ENCODE measurements at regions not wholly inside any gene's neighbourhood (a gene's known extent, or its start where the extent isn't known, plus 50 kb on each side); places are given as distances from the start of the nearest gene placed in this dataset.

- no peak for ATAC-seq (ENCODE audit: insufficient read depth, low FRiP score)
- 50 to 67% methylated on average over 3 of the region's 3 CpGs for WGBS, 2 donors
- H3K9ac ChIP-seq (ENCODE audit: insufficient read depth in 1 of 2, low read length in 2 of 2), result no peak overlapping the region
- H3K4me1 ChIP-seq (ENCODE audit: control insufficient read depth in 5 of 5, insufficient read depth in 5 of 5, low read length in 5 of 5), result peaks cover 0 to 3% (median 0%) of the 10 kb centered on the region in 5 donors
- no peak overlapping the region for H3K4me3 ChIP-seq
- no peaks in the 10 kb centered on the region for H3K36me3 ChIP-seq (ENCODE audit: control insufficient read depth in 4 of 4, insufficient read depth in 4 of 4, low read length in 4 of 4)
- no peak for DNase-seq
- H3K27me3 ChIP-seq (ENCODE audit: control insufficient read depth in 3 of 3, insufficient read depth in 3 of 3, low read length in 2 of 3), result peaks cover 0 to 5% (median 2%) of the 10 kb centered on the region in 3 donors
- peaks cover 0 to 7% (median 0%) of the 10 kb centered on the region in 4 donors for H3K9me3 ChIP-seq (ENCODE audit: control insufficient read depth in 4 of 4, insufficient read depth in 3 of 4, low read length in 3 of 4)
- TF ChIP-seq CTCF (IDR thresholded peaks at IDR 0.05; ENCODE audit: control extremely low read depth, extremely low read depth), result no peak
- no peak overlapping the region for H3K27ac ChIP-seq (ENCODE audit: low read depth in 1 of 2, low read length in 1 of 2)
Observed at GRCh38 chr16:54418903-54419302, 132.3 kb upstream of the IRX3 start.

- H3K4me3 ChIP-seq, result no peak overlapping the region
- H3K9ac ChIP-seq (ENCODE audit: insufficient read depth in 1 of 2, low read length in 2 of 2), result no peak overlapping the region
- WGBS, 2 donors, result 31 to 57% methylated on average over 2 of the region's 2 CpGs
- DNase-seq (no peak), ATAC-seq (ENCODE audit: insufficient read depth, low FRiP score) (no peak)
- H3K9me3 ChIP-seq (ENCODE audit: control insufficient read depth in 4 of 4, insufficient read depth in 3 of 4, low read length in 3 of 4), result peaks cover 0 to 7% (median 0%) of the 10 kb centered on the region in 4 donors
- no peak for TF ChIP-seq CTCF (IDR thresholded peaks at IDR 0.05; ENCODE audit: control extremely low read depth, extremely low read depth)
- H3K27ac ChIP-seq (ENCODE audit: low read depth in 1 of 2, low read length in 1 of 2), result no peak overlapping the region
- peaks cover 0 to 6% (median 5%) of the 10 kb centered on the region in 3 donors for H3K27me3 ChIP-seq (ENCODE audit: control insufficient read depth in 3 of 3, insufficient read depth in 3 of 3, low read length in 2 of 3)
- no peaks in the 10 kb centered on the region for H3K36me3 ChIP-seq (ENCODE audit: control insufficient read depth in 4 of 4, insufficient read depth in 4 of 4, low read length in 4 of 4)
- H3K4me1 ChIP-seq (ENCODE audit: control insufficient read depth in 5 of 5, insufficient read depth in 5 of 5, low read length in 5 of 5), result peaks cover 0 to 11% (median 4%) of the 10 kb centered on the region in 5 donors
Observed at GRCh38 chr16:54417384-54417783, 130.8 kb upstream of the IRX3 start.

- no peak overlapping the region for H3K27ac ChIP-seq (ENCODE audit: low read depth in 1 of 2, low read length in 1 of 2)
- no peak for DNase-seq
- WGBS, 2 donors, result 89 to 90% methylated on average over 7 of the region's 7 CpGs
- no peak for ATAC-seq (ENCODE audit: insufficient read depth, low FRiP score)
- H3K9ac ChIP-seq (ENCODE audit: insufficient read depth in 1 of 2, low read length in 2 of 2), result no peak overlapping the region
- peaks cover 0 to 7% (median 0%) of the 10 kb centered on the region in 4 donors for H3K9me3 ChIP-seq (ENCODE audit: control insufficient read depth in 4 of 4, insufficient read depth in 3 of 4, low read length in 3 of 4)
- peaks cover 0 to 15% (median 5%) of the 10 kb centered on the region in 3 donors for H3K27me3 ChIP-seq (ENCODE audit: control insufficient read depth in 3 of 3, insufficient read depth in 3 of 3, low read length in 2 of 3)
- no peak for TF ChIP-seq CTCF (IDR thresholded peaks at IDR 0.05; ENCODE audit: control extremely low read depth, extremely low read depth)
- no peak overlapping the region for H3K4me3 ChIP-seq
- H3K36me3 ChIP-seq (ENCODE audit: control insufficient read depth in 4 of 4, insufficient read depth in 4 of 4, low read length in 4 of 4), result no peaks in the 10 kb centered on the region
- peaks cover 0 to 14% (median 9%) of the 10 kb centered on the region in 5 donors for H3K4me1 ChIP-seq (ENCODE audit: control insufficient read depth in 5 of 5, insufficient read depth in 5 of 5, low read length in 5 of 5)
Observed at GRCh38 chr16:54414671-54415070, 128.1 kb upstream of the IRX3 start.
